GM23338 (cell line): ENCODE measurements at regions not wholly inside any gene's neighbourhood (a gene's known extent, or its start where the extent isn't known, plus 50 kb on each side); places are given as distances from the start of the nearest gene placed in this dataset.

Source experiments
- ATAC-seq: fragments of 200-7000 bp; cut with Tn5 transposase; 3 replicates; pipeline ENCODE4 v1.9.1; 2020
- DNase-seq: peaks from one replicate; pipeline ENCODE4 v3.0.0-alpha.2; 2015; ENCODE audit warnings: low spot score
- H2AFZ ChIP-seq: fragments of 200-600 bp; sonication (generic); 2 replicates; pipeline ENCODE4 v1.8.0; 2016; ENCODE audit warnings: antibody characterized with exemption, mild to moderate bottlenecking, moderate library complexity
- H3F3A ChIP-seq: fragments of 200-600 bp; sonication (generic); replicated peaks from 2 replicates; pipeline ENCODE4 v1.8.0; 2017; ENCODE audit warnings: antibody characterized with exemption, mixed run types, low read depth
- H3K27ac ChIP-seq: fragments of 200-600 bp; sonication (generic); 2 replicates; pipeline ENCODE4 v1.6.1; 2016; ENCODE audit warnings: low read depth
- H3K27me3 ChIP-seq: fragments of 200-600 bp; sonication (generic); 2 replicates; pipeline ENCODE4 v1.8.0; 2016; ENCODE audit warnings: mild to moderate bottlenecking, mixed run types, moderate library complexity; ENCODE audit not compliant: insufficient read depth
- H3K36me3 ChIP-seq: fragments of 200-600 bp; sonication (generic); 2 replicates; pipeline ENCODE4 v1.8.0; 2016; ENCODE audit warnings: mild to moderate bottlenecking; ENCODE audit not compliant: insufficient read depth
- H3K4me1 ChIP-seq: fragments of 200-600 bp; sonication (generic); 2 replicates; pipeline ENCODE4 v1.8.0; 2016; ENCODE audit warnings: mild to moderate bottlenecking, moderate library complexity; ENCODE audit not compliant: insufficient read depth
- H3K4me2 ChIP-seq: fragments of 200-600 bp; sonication (generic); 2 replicates; pipeline ENCODE4 v1.7.1; 2017; ENCODE audit warnings: mixed run types
- H3K4me3 ChIP-seq: fragments of 200-600 bp; sonication (generic); 2 replicates; pipeline ENCODE4 v1.6.1; 2016; ENCODE audit warnings: mixed run types
- H3K79me2 ChIP-seq: fragments of 200-600 bp; sonication (generic); replicated peaks from 2 replicates; pipeline ENCODE4 v1.8.0; 2017; ENCODE audit warnings: mild to moderate bottlenecking; ENCODE audit not compliant: insufficient read depth
- H3K9me2 ChIP-seq: fragments of 200-600 bp; sonication (generic); 2 replicates; pipeline ENCODE4 v1.8.0; 2017; ENCODE audit not compliant: insufficient read depth
- H4K20me1 ChIP-seq: fragments of 200-600 bp; sonication (generic); replicated peaks from 2 replicates; pipeline ENCODE4 v1.8.0; 2017; ENCODE audit warnings: mild to moderate bottlenecking; ENCODE audit not compliant: insufficient read depth
- H3K27ac Mint-ChIP-seq: 2 replicates; pipeline ENCODE4 v1.8.0; 2020; ENCODE audit warnings: inconsistent platforms, mild to moderate bottlenecking, moderate library complexity, mixed read lengths
- H3K27me3 Mint-ChIP-seq: 3 replicates; pipeline ENCODE4 v1.8.0; 2022; ENCODE audit warnings: low read depth, mild to moderate bottlenecking, moderate library complexity, mixed read lengths, inconsistent platforms; ENCODE audit not compliant: insufficient read depth, poor library complexity
- H3K36me3 Mint-ChIP-seq: 3 replicates; pipeline ENCODE4 v1.8.0; 2021; ENCODE audit warnings: low read depth, mild to moderate bottlenecking, inconsistent platforms, moderate library complexity, mixed read lengths
- H3K4me1 Mint-ChIP-seq: 3 replicates; pipeline ENCODE4 v1.8.0; 2020; ENCODE audit warnings: mild to moderate bottlenecking, inconsistent platforms, mixed read lengths
- H3K4me3 Mint-ChIP-seq: 3 replicates; pipeline ENCODE4 v1.8.0; 2021; ENCODE audit warnings: moderate library complexity, mild to moderate bottlenecking, inconsistent platforms, mixed read lengths
- H3K9me3 Mint-ChIP-seq: 3 replicates; pipeline ENCODE4 v1.8.0; 2020; ENCODE audit warnings: moderate library complexity, mild to moderate bottlenecking, inconsistent platforms, mixed read lengths
- CREB1 ChIP-seq: fragments of 250-450 bp; sonication (Bioruptor Pico); IDR thresholded peaks from 2 replicates; pipeline ENCODE4 v1.5.0; 2020; ENCODE audit warnings: low read depth, mild to moderate bottlenecking, moderate library complexity
- CTCF ChIP-seq, 2 experiments: fragments of 200-600 bp in 1 of 2; sonication (generic) in 1 of 2; conservative IDR thresholded peaks; 2 replicates each; pipeline versions ENCODE4 v1.5.1 to v1.6.1; 2016 to 2017; ENCODE audit warnings: antibody characterized with exemption in 2 of 2, low read depth in 2 of 2, mild to moderate bottlenecking in 2 of 2, moderate library complexity in 1 of 2
- ETS1 ChIP-seq: IDR thresholded peaks from 2 replicates; pipeline ENCODE4 v1.6.1; 2016; ENCODE audit warnings: antibody characterized with exemption
- EZH2 ChIP-seq: fragments of 200-600 bp; sonication (generic); IDR thresholded peaks from one replicate; pipeline ENCODE4 v1.8.0; 2017; ENCODE audit warnings: antibody characterized with exemption, mild to moderate bottlenecking, low read depth; ENCODE audit not compliant: unreplicated experiment
- EZH2phosphoT487 ChIP-seq: fragments of 200-600 bp; sonication (generic); IDR thresholded peaks from one replicate; pipeline ENCODE4 v1.8.1; 2018; ENCODE audit warnings: antibody characterized with exemption; ENCODE audit not compliant: unreplicated experiment
- NANOG ChIP-seq: IDR thresholded peaks from 2 replicates; pipeline ENCODE4 v1.6.1; 2016; ENCODE audit warnings: antibody characterized with exemption, borderline replicate concordance
- POLR2AphosphoS5 ChIP-seq: IDR thresholded peaks from 2 replicates; pipeline ENCODE4 v1.6.1; 2016; ENCODE audit warnings: antibody characterized with exemption, low read depth
- REST ChIP-seq: IDR thresholded peaks from one replicate; pipeline ENCODE4 v1.6.1; 2018; ENCODE audit warnings: antibody characterized with exemption; ENCODE audit not compliant: unreplicated experiment
- STAT1 ChIP-seq: IDR thresholded peaks from one replicate; pipeline ENCODE4 v1.6.1; 2016; ENCODE audit warnings: antibody characterized with exemption; ENCODE audit not compliant: unreplicated experiment
- ZNF114 ChIP-seq: fragments of 250-450 bp; sonication (Bioruptor Pico); IDR thresholded peaks from 2 replicates; pipeline ENCODE4 v1.5.0; 2020; ENCODE audit warnings: mild to moderate bottlenecking, moderate library complexity
- ZNF331 ChIP-seq: fragments of 250-450 bp; sonication (Bioruptor Pico); IDR thresholded peaks from 2 replicates; pipeline ENCODE4 v1.5.0; 2020; ENCODE audit warnings: low read depth, mild to moderate bottlenecking, moderate library complexity

GRCh38 chr2:19120941-19121750 lies 237.3 kb downstream of the OSR1 start (continued):
- TF ChIP-seq REST (no peak), ETS1 (no peak), CTCF (conservative IDR thresholded peaks at IDR 0.05; ENCODE audit: low read depth in 2 of 2) (no peak), ZNF114 (no peak), EZH2 (no peak), NANOG (no peak), STAT1 (no peak), POLR2AphosphoS5 (no peak), ZNF331 (CRISPR knock-in tag) (no peak)

GRCh38 chr2:19120181-19120580 lies 238.2 kb downstream of the OSR1 start:
- no peaks in the 10 kb centered on the region for H3K27me3 ChIP-seq
- Mint-ChIP-seq H3K9me3 (peaks cover 7% of the 10 kb centered on the region), H3K4me3 (no peak overlapping the region), H3K27me3 (no peaks in the 10 kb centered on the region), H3K27ac (no peak overlapping the region), H3K4me1 (no peaks in the 10 kb centered on the region), H3K36me3 (no peaks in the 10 kb centered on the region; the same call in 2 of the 3 replicates)
- no peaks in the 10 kb centered on the region for H3K36me3 ChIP-seq
- DNase-seq: no peak
- H2AFZ ChIP-seq: no peak overlapping the region
- H4K20me1 ChIP-seq: no peaks in the 10 kb centered on the region
- H3K27ac ChIP-seq: no peak overlapping the region
- H3K79me2 ChIP-seq: no peaks in the 10 kb centered on the region
- H3K4me3 ChIP-seq: no peak overlapping the region
- no peak for ATAC-seq
- peaks cover 10% of the 10 kb centered on the region for H3K9me2 ChIP-seq
- no peaks in the 10 kb centered on the region for H3F3A ChIP-seq
- no peak overlapping the region for H3K4me2 ChIP-seq
- H3K4me1 ChIP-seq: no peaks in the 10 kb centered on the region
- TF ChIP-seq EZH2phosphoT487 (no peak), CREB1 (CRISPR knock-in tag) (no peak), REST (no peak), ZNF114 (no peak), EZH2 (no peak), CTCF (conservative IDR thresholded peaks at IDR 0.05; ENCODE audit: low read depth in 2 of 2) (no peak), POLR2AphosphoS5 (no peak)
